ENCODE measurements at regions not wholly inside any gene's neighbourhood (a gene's known extent, or its start where the extent isn't known, plus 50 kb on each side); places are given as distances from the start of the nearest gene placed in this dataset.

- H4K20me1 ChIP-seq (ENCODE audit: low read depth, low read length) = no peaks in the 10 kb centered on the region
Observed at GRCh38 chr16:8476824-8477223, 113.5 kb downstream of the TMEM114 start.

DNA sequence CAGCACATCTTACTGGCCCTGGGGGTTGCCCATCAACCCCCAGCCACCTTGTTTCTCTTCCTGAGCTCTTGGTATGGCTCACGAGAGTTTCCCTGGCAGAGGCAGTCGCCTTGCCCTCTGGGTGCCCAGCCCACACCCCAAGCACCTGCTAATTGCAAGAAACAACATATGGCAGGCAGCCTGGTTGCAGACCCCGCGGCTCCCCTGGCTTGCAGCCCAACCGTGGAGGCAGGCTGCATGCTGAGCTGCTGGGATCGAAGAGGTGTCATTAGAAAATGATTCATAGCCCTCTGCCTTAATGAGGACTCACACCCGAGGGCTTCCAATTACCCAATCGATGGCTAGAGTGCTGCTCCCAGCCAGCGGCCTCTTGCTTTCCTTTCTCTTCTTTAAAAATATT lies 115.7 kb downstream of the TMEM114 start:
- Histone ChIP-seq H3K9ac (ENCODE audit: low read length) (no peak overlapping the region), H3K4me3 (ENCODE audit: insufficient read depth, low read length, poor library complexity, severe bottlenecking) (no peak overlapping the region), H3K79me2 (ENCODE audit: insufficient read depth, low read length) (no peaks in the 10 kb centered on the region), H3K9me3 (ENCODE audit: insufficient read depth, low read length) (no peaks in the 10 kb centered on the region), H4K20me1 (ENCODE audit: low read depth, low read length) (no peaks in the 10 kb centered on the region), H3K9me2 (replicated peaks; ENCODE audit: insufficient read depth, low read length) (no peaks in the 10 kb centered on the region), H3K27me3 (ENCODE audit: low read length) (no peaks in the 10 kb centered on the region), H2AFZ (ENCODE audit: low read depth, low read length, severe bottlenecking) (no peak overlapping the region), H3K27ac (ENCODE audit: low read depth, low read length) (no peak overlapping the region), H3K4me2 (ENCODE audit: low read depth, low read length, poor library complexity, severe bottlenecking) (no peak overlapping the region), H3F3A (ENCODE audit: insufficient read depth) (no peaks in the 10 kb centered on the region), H3K36me3 (ENCODE audit: low read length) (no peaks in the 10 kb centered on the region)
- TF ChIP-seq EZH2phosphoT487 (conservative IDR thresholded peaks at IDR 0.05; ENCODE audit: low read length) (no peak), CTCF (IDR thresholded peaks at IDR 0.05; ENCODE audit: insufficient read depth, low read length, poor library complexity, severe bottlenecking) (no peak)

More at GRCh38 chr16:8476824-8477223, 113.5 kb downstream of the TMEM114 start:
- H3K79me2 ChIP-seq (ENCODE audit: insufficient read depth, low read length) = no peaks in the 10 kb centered on the region
- H3K36me3 ChIP-seq (ENCODE audit: low read length) = no peaks in the 10 kb centered on the region
- H3K9me3 ChIP-seq (ENCODE audit: insufficient read depth, low read length) = no peaks in the 10 kb centered on the region
- H3K27me3 ChIP-seq (ENCODE audit: low read length) = no peaks in the 10 kb centered on the region
- H3K4me2 ChIP-seq (ENCODE audit: low read depth, low read length, poor library complexity, severe bottlenecking) = no peak overlapping the region
- H3K4me3 ChIP-seq (ENCODE audit: insufficient read depth, low read length, poor library complexity, severe bottlenecking) = no peak overlapping the region
- H2AFZ ChIP-seq (ENCODE audit: low read depth, low read length, severe bottlenecking) = no peak overlapping the region
- H3K9ac ChIP-seq (ENCODE audit: low read length) = no peak overlapping the region
- no peak overlapping the region for H3K27ac ChIP-seq (ENCODE audit: low read depth, low read length)
- H3F3A ChIP-seq (ENCODE audit: insufficient read depth) = no peaks in the 10 kb centered on the region
- no peak for TF ChIP-seq EZH2phosphoT487 (conservative IDR thresholded peaks at IDR 0.05; ENCODE audit: low read length)
- no peak for TF ChIP-seq CTCF (IDR thresholded peaks at IDR 0.05; ENCODE audit: insufficient read depth, low read length, poor library complexity, severe bottlenecking)
- no peaks in the 10 kb centered on the region for H3K9me2 ChIP-seq (replicated peaks; ENCODE audit: insufficient read depth, low read length)

GRCh38 chr16:8469102-8469778 lies 121.1 kb downstream of the TMEM114 start:
- no peaks in the 10 kb centered on the region for H3K36me3 ChIP-seq (ENCODE audit: low read length)
- H3K79me2 ChIP-seq (ENCODE audit: insufficient read depth, low read length) = no peaks in the 10 kb centered on the region
- H2AFZ ChIP-seq (ENCODE audit: low read depth, low read length, severe bottlenecking) = no peak overlapping the region
- no peak for TF ChIP-seq EZH2phosphoT487 (conservative IDR thresholded peaks at IDR 0.05; ENCODE audit: low read length)
- no peaks in the 10 kb centered on the region for H3K9me2 ChIP-seq (replicated peaks; ENCODE audit: insufficient read depth, low read length)
- no peaks in the 10 kb centered on the region for H4K20me1 ChIP-seq (ENCODE audit: low read depth, low read length)
- H3K4me2 ChIP-seq (ENCODE audit: low read depth, low read length, poor library complexity, severe bottlenecking) = no peak overlapping the region
- H3K4me3 ChIP-seq (ENCODE audit: insufficient read depth, low read length, poor library complexity, severe bottlenecking) = no peak overlapping the region
- no peaks in the 10 kb centered on the region for H3F3A ChIP-seq (ENCODE audit: insufficient read depth)
- no peaks in the 10 kb centered on the region for H3K9me3 ChIP-seq (ENCODE audit: insufficient read depth, low read length)
- no peak overlapping the region for H3K27ac ChIP-seq (ENCODE audit: low read depth, low read length)
- H3K27me3 ChIP-seq (ENCODE audit: low read length) = no peaks in the 10 kb centered on the region
- H3K9ac ChIP-seq (ENCODE audit: low read length) = no peak overlapping the region

DNA sequence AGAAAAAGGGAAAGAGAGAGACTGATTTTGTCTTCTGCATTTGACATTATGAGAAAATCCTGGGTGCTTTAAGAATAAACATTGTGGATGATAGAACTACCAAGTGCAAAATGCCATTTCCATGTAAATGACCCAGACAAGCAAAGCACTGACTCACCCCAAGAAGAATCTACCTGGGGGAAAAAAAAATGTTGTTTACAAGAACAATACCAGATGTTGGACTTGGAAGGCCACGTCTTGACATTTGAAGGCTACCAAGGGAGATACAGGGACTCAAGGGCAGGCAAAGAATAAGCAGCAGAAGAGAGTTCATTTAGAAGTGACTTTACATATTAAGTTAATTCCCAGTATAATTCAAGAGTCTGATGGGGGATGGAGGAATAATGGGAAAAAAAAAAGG lies 125.3 kb downstream of the TMEM114 start:
- H3K9me3 ChIP-seq (ENCODE audit: insufficient read depth, low read length) = no peaks in the 10 kb centered on the region
- no peak overlapping the region for H3K9ac ChIP-seq (ENCODE audit: low read length)
- no peaks in the 10 kb centered on the region for H3K27me3 ChIP-seq (ENCODE audit: low read length)
- no peak overlapping the region for H3K4me2 ChIP-seq (ENCODE audit: low read depth, low read length, poor library complexity, severe bottlenecking)
- no peaks in the 10 kb centered on the region for H4K20me1 ChIP-seq (ENCODE audit: low read depth, low read length)
- TF ChIP-seq EZH2phosphoT487 (conservative IDR thresholded peaks at IDR 0.05; ENCODE audit: low read length) (no peak), CTCF (IDR thresholded peaks at IDR 0.05; ENCODE audit: insufficient read depth, low read length, poor library complexity, severe bottlenecking) (no peak)
- H3F3A ChIP-seq (ENCODE audit: insufficient read depth) = no peaks in the 10 kb centered on the region
- H3K36me3 ChIP-seq (ENCODE audit: low read length) = no peaks in the 10 kb centered on the region
- H2AFZ ChIP-seq (ENCODE audit: low read depth, low read length, severe bottlenecking) = no peak overlapping the region
- H3K27ac ChIP-seq (ENCODE audit: low read depth, low read length) = no peak overlapping the region
- H3K9me2 ChIP-seq (replicated peaks; ENCODE audit: insufficient read depth, low read length) = no peaks in the 10 kb centered on the region
- no peaks in the 10 kb centered on the region for H3K79me2 ChIP-seq (ENCODE audit: insufficient read depth, low read length)
- no peak overlapping the region for H3K4me3 ChIP-seq (ENCODE audit: insufficient read depth, low read length, poor library complexity, severe bottlenecking)
